OCI-LY1 (cell line): ENCODE measurements at regions not wholly inside any gene's neighbourhood (a gene's known extent, or its start where the extent isn't known, plus 50 kb on each side); places are given as distances from the start of the nearest gene placed in this dataset.

ENCODE experiments used
- CTCF ChIP-seq: fragments of 200-600 bp; sonication (generic), shearing (Covaris generic); IDR thresholded peaks from 2 replicates; pipeline ENCODE4 v1.5.1; 2017; ENCODE audit warnings: mild to moderate bottlenecking, antibody characterized with exemption, low read length, moderate library complexity, mixed read lengths
- EZH2 ChIP-seq: fragments of 200-600 bp; sonication (generic), shearing (Covaris generic); IDR thresholded peaks from 2 replicates; pipeline ENCODE4 v1.8.0; 2017; ENCODE audit warnings: borderline replicate concordance, mixed run types, mild to moderate bottlenecking, antibody characterized with exemption, low read length, moderate library complexity, mixed read lengths

- TF ChIP-seq CTCF (no peak), EZH2 (no peak)
Measured at GRCh38 chr7:94145602-94146001, 141.4 kb upstream of the BET1 start.
